ENCODE measurements at regions not wholly inside any gene's neighbourhood (a gene's known extent, or its start where the extent isn't known, plus 50 kb on each side); places are given as distances from the start of the nearest gene placed in this dataset.

DNA sequence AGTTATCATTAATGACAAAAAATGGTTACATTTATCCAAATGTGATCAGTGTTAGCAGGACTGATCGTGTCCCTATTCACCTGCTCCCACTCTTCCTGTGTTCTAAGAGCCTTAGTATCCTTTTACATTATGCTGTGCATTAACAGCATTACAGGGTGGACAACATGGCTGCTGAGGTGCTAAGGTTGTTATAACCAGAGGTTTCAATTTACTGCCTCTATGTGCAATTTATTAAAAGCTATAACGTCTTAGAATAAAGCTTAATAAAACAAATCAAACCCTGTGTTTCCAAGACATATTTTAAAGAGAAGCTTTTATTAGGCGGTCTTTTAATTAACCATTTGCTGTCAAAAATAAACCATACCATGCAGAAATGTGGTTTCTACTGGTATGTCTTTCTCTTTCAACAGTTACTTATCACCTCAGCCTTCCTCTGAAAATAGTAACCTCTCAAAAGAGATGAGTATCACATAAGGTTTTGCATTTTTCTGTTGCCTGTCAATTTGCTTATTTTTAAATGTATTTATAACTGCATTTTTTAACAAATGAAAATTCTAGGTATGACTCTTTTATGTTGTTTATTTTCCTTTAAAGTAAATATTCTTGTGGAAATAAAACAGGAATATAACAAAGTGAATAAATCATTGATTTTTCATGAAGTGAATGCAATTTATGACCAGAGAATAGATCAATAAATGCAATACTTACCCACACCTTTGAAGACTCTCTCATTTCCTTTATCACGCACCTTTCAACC lies 849.8 kb upstream of the SORCS1 start:
- ChIA-PET POLR2A (no interaction called here), CTCF (no interaction called here)
- no peak for DNase-seq (ENCODE audit: extremely low spot score)
- TF ChIP-seq TARDBP (IDR thresholded peaks at IDR 0.05) (no peak), CTBP1 (IDR thresholded peaks at IDR 0.05; ENCODE audit: borderline replicate concordance) (no peak), FOXA1 (IDR thresholded peaks at IDR 0.05) (no peak), FOXM1 (IDR thresholded peaks at IDR 0.05; ENCODE audit: borderline replicate concordance) (no peak), ZNF384 (IDR thresholded peaks at IDR 0.05) (no peak), FOXK2 (IDR thresholded peaks at IDR 0.05) (no peak), LEF1 (IDR thresholded peaks at IDR 0.05; ENCODE audit: borderline replicate concordance) (no peak), SP1 (IDR thresholded peaks at IDR 0.05) (no peak), ARNT (IDR thresholded peaks at IDR 0.05) (no peak), NFRKB (IDR thresholded peaks at IDR 0.05) (no peak), ELF4 (IDR thresholded peaks at IDR 0.05) (no peak), L3MBTL2 (conservative IDR thresholded peaks at IDR 0.05) (no peak)
- TF ChIP-seq, protein P1, sequence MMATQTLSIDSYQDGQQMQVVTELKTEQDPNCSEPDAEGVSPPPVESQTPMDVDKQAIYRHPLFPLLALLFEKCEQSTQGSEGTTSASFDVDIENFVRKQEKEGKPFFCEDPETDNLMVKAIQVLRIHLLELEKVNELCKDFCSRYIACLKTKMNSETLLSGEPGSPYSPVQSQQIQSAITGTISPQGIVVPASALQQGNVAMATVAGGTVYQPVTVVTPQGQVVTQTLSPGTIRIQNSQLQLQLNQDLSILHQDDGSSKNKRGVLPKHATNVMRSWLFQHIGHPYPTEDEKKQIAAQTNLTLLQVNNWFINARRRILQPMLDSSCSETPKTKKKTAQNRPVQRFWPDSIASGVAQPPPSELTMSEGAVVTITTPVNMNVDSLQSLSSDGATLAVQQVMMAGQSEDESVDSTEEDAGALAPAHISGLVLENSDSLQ (IDR thresholded peaks at IDR 0.05): no peak

DNA sequence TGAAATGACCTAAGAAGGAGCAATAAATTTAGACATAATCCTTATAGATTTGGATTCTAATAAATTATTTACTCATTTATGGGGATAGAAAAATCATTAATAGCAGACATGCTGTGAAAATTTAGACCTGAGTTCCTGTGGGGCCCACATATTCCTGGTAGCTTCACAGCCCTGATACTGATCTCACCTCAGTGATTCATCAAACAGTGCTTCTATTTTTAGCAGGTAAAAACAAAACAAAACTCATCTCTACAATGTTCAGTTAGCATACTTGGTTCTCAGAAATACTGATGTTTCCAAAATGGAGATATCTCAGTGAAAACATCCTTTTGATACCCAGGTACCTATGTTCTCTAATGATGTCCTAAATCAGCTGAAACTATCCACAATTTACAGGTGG lies 841.1 kb upstream of the SORCS1 start:
- POLR2A ChIA-PET: no interaction called here
- DNase-seq (ENCODE audit: extremely low spot score): no peak
- CTCF ChIA-PET: no interaction called here
- TF ChIP-seq NFRKB (IDR thresholded peaks at IDR 0.05) (no peak), ELF4 (IDR thresholded peaks at IDR 0.05) (no peak), FOXM1 (IDR thresholded peaks at IDR 0.05; ENCODE audit: borderline replicate concordance) (no peak), CTBP1 (IDR thresholded peaks at IDR 0.05; ENCODE audit: borderline replicate concordance) (no peak), SP1 (IDR thresholded peaks at IDR 0.05) (no peak), FOXA1 (IDR thresholded peaks at IDR 0.05) (no peak), L3MBTL2 (conservative IDR thresholded peaks at IDR 0.05) (no peak), TARDBP (IDR thresholded peaks at IDR 0.05) (no peak), ARNT (IDR thresholded peaks at IDR 0.05) (no peak), ZNF384 (IDR thresholded peaks at IDR 0.05) (no peak), HDGF (IDR thresholded peaks at IDR 0.05; ENCODE audit: borderline replicate concordance) (no peak), LEF1 (IDR thresholded peaks at IDR 0.05; ENCODE audit: borderline replicate concordance) (no peak)

GRCh38 chr10:108003576-108003975 lies 839.1 kb upstream of the SORCS1 start:
- no peak for DNase-seq (ENCODE audit: extremely low spot score)
- ChIA-PET CTCF (no interaction called here), POLR2A (no interaction called here)
- TF ChIP-seq FOXK2 (IDR thresholded peaks at IDR 0.05) (no peak), SUZ12 (IDR thresholded peaks at IDR 0.05) (no peak), ELF4 (IDR thresholded peaks at IDR 0.05) (no peak), FOXM1 (IDR thresholded peaks at IDR 0.05; ENCODE audit: borderline replicate concordance) (no peak), CTBP1 (IDR thresholded peaks at IDR 0.05; ENCODE audit: borderline replicate concordance) (no peak), L3MBTL2 (conservative IDR thresholded peaks at IDR 0.05) (no peak)

GRCh38 chr10:108003061-108003460 lies 838.6 kb upstream of the SORCS1 start:
- ChIA-PET CTCF (no interaction called here), POLR2A (no interaction called here)
- TF ChIP-seq SP1 (IDR thresholded peaks at IDR 0.05) (no peak), NFRKB (IDR thresholded peaks at IDR 0.05) (no peak), HDGF (IDR thresholded peaks at IDR 0.05; ENCODE audit: borderline replicate concordance) (no peak), FOXK2 (IDR thresholded peaks at IDR 0.05) (no peak), CTBP1 (IDR thresholded peaks at IDR 0.05; ENCODE audit: borderline replicate concordance) (no peak), SUZ12 (IDR thresholded peaks at IDR 0.05) (no peak), TARDBP (IDR thresholded peaks at IDR 0.05) (no peak), FOXA1 (IDR thresholded peaks at IDR 0.05) (no peak)
- TF ChIP-seq, protein P1 (IDR thresholded peaks at IDR 0.05): no peak
- DNase-seq (ENCODE audit: extremely low spot score): no peak

- TF ChIP-seq CTBP1 (IDR thresholded peaks at IDR 0.05; ENCODE audit: borderline replicate concordance) (no peak), HDGF (IDR thresholded peaks at IDR 0.05; ENCODE audit: borderline replicate concordance) (no peak), FOXK2 (IDR thresholded peaks at IDR 0.05) (no peak), SUZ12 (IDR thresholded peaks at IDR 0.05) (no peak), BHLHE40 (IDR thresholded peaks at IDR 0.05; ENCODE audit: borderline replicate concordance) (no peak), LEF1 (IDR thresholded peaks at IDR 0.05; ENCODE audit: borderline replicate concordance) (no peak), L3MBTL2 (conservative IDR thresholded peaks at IDR 0.05) (no peak), FOXM1 (IDR thresholded peaks at IDR 0.05; ENCODE audit: borderline replicate concordance) (no peak), NFRKB (IDR thresholded peaks at IDR 0.05) (no peak), ARNT (IDR thresholded peaks at IDR 0.05) (no peak), SP1 (IDR thresholded peaks at IDR 0.05) (no peak), ZNF384 (IDR thresholded peaks at IDR 0.05) (no peak), ELF4 (IDR thresholded peaks at IDR 0.05) (no peak), FOXA1 (IDR thresholded peaks at IDR 0.05) (no peak), TARDBP (IDR thresholded peaks at IDR 0.05) (no peak)
- TF ChIP-seq, protein P1 (IDR thresholded peaks at IDR 0.05): no peak
- CTCF ChIA-PET: interaction anchor here (0.6 kb wide), 1 partner anchor 7 kb away, joined by 3 read pairs; no protein-coding TSS in a partner anchor
- DNase-seq (ENCODE audit: extremely low spot score): no peak
- POLR2A ChIA-PET: no interaction called here
Observed at GRCh38 chr10:108000365-108000764, 835.9 kb upstream of the SORCS1 start.

DNA sequence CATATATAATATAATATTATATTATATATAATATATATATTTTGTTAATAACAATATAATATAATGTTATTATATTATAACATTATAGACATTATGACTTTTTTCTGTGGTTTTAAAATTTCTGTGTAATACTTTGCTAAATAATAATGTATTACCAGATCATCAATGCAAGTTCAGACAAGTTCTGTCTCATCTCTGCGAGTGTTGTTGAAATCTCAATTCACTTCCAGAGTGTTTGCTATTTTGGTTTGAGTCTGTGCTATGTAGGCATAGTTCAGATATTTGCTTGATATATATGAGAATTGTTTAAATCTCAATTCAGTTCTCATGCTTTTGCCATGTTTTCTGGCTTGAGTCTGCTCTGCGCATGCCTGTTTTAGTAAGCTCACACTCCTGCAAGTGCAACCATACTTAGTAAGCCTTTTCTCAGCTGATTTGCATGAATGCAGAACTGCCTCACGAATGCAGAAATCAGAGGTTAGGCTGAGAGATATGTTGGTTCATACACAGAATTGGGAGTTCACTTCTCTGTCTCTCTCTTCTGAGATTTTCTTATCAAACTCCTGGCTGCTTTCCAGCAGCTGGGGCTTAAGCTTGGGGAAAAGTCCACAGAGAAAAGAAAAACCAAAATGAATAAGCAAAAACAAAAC lies 830.2 kb upstream of the SORCS1 start:
- CTCF ChIA-PET: no interaction called here
- no peak for DNase-seq (ENCODE audit: extremely low spot score)
- TF ChIP-seq, protein P1 (IDR thresholded peaks at IDR 0.05): no peak
- TF ChIP-seq FOXM1 (IDR thresholded peaks at IDR 0.05; ENCODE audit: borderline replicate concordance) (no peak), ARNT (IDR thresholded peaks at IDR 0.05) (no peak), CTBP1 (IDR thresholded peaks at IDR 0.05; ENCODE audit: borderline replicate concordance) (no peak), NFRKB (IDR thresholded peaks at IDR 0.05) (no peak), SUZ12 (IDR thresholded peaks at IDR 0.05) (no peak), HDGF (IDR thresholded peaks at IDR 0.05; ENCODE audit: borderline replicate concordance) (no peak), BHLHE40 (IDR thresholded peaks at IDR 0.05; ENCODE audit: borderline replicate concordance) (no peak), FOXA1 (IDR thresholded peaks at IDR 0.05) (no peak), TARDBP (IDR thresholded peaks at IDR 0.05) (no peak), LEF1 (IDR thresholded peaks at IDR 0.05; ENCODE audit: borderline replicate concordance) (no peak)
- POLR2A ChIA-PET: no interaction called here

Data from HEK293T (cell line).